Testis (tissue), 2 donors: ENCODE measurements at regions not wholly inside any gene's neighbourhood (a gene's known extent, or its start where the extent isn't known, plus 50 kb on each side); places are given as distances from the start of the nearest gene placed in this dataset.
"Not testable (repeated sequence)": the region's sequence is repeated elsewhere in the genome, so short reads cannot be mapped to it uniquely, and the experiment has no call there.

Experiments
- DNase-seq: peaks from one replicate; pipeline ENCODE4 v3.0.0-alpha.2; 2019
- H3K27ac ChIP-seq, 2 donors: fragments of 200-600 bp; sonication (generic); one replicate each; pipeline ENCODE4 v1.5.1; 2019
- H3K27me3 ChIP-seq: fragments of 200-600 bp; sonication (generic); one replicate; pipeline ENCODE4 v1.5.1; 2019
- H3K36me3 ChIP-seq: fragments of 200-600 bp; sonication (generic); one replicate; pipeline ENCODE4 v1.5.1; 2017; ENCODE audit warnings: low read depth; ENCODE audit errors: missing control alignments
- H3K4me1 ChIP-seq: fragments of 200-600 bp; sonication (generic); one replicate; pipeline ENCODE4 v1.5.1; 2019
- H3K4me3 ChIP-seq, 2 donors: fragments of 200-600 bp; sonication (generic); one replicate each; pipeline ENCODE4 v1.5.1; 2017 to 2019
- H3K9me3 ChIP-seq: fragments of 200-600 bp; sonication (generic); one replicate; pipeline ENCODE4 v1.5.1; 2017
- POLR2A ChIP-seq: fragments of 450-650 bp; IDR thresholded peaks from one replicate; pipeline ENCODE4 v1.6.1; 2017; ENCODE audit warnings: antibody characterized with exemption, mild to moderate bottlenecking, moderate library complexity
- WGBS, 2 donors: methylation state at CpG; one replicate each; pipeline ENCODE4 v1.1.5; 2018; 5-methylcytosine and 5-hydroxymethylcytosine counted together
- intact Hi-C: fragments of 100-400 bp; cut with DNase I; formaldehyde crosslinking; loops from one replicate; pipeline ENCODE4 v1.15.1; 2023; ENCODE audit warnings: low total_unique reads
- TF ChIP-seq, protein P1 (sequence below), 3 experiments: fragments of 450-650 bp in 2 of 3; fragments of 200-600 bp in 1 of 3; sonication (generic) in 1 of 3; IDR thresholded peaks; one replicate each; pipeline ENCODE4 v1.5.1; 2016 to 2019; ENCODE audit warnings: antibody characterized with exemption in 3 of 3, mild to moderate bottlenecking in 2 of 3, moderate library complexity in 1 of 3

- Histone ChIP-seq H3K4me3 (no peak overlapping the region), H3K9me3 (no peaks in the 10 kb centered on the region), H3K27ac (no peak overlapping the region), H3K4me1 (no peaks in the 10 kb centered on the region), H3K27me3 (no peaks in the 10 kb centered on the region), H3K36me3 (no peaks in the 10 kb centered on the region)
- no peak for DNase-seq
- intact Hi-C loops: no loop called here
- TF ChIP-seq POLR2A: no peak
- TF ChIP-seq, protein P1, sequence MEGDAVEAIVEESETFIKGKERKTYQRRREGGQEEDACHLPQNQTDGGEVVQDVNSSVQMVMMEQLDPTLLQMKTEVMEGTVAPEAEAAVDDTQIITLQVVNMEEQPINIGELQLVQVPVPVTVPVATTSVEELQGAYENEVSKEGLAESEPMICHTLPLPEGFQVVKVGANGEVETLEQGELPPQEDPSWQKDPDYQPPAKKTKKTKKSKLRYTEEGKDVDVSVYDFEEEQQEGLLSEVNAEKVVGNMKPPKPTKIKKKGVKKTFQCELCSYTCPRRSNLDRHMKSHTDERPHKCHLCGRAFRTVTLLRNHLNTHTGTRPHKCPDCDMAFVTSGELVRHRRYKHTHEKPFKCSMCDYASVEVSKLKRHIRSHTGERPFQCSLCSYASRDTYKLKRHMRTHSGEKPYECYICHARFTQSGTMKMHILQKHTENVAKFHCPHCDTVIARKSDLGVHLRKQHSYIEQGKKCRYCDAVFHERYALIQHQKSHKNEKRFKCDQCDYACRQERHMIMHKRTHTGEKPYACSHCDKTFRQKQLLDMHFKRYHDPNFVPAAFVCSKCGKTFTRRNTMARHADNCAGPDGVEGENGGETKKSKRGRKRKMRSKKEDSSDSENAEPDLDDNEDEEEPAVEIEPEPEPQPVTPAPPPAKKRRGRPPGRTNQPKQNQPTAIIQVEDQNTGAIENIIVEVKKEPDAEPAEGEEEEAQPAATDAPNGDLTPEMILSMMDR (IDR thresholded peaks at IDR 0.05): no peak
Observed at GRCh38 chr4:160570271-160570670, 1467.4 kb downstream of the RAPGEF2 start.

DNA sequence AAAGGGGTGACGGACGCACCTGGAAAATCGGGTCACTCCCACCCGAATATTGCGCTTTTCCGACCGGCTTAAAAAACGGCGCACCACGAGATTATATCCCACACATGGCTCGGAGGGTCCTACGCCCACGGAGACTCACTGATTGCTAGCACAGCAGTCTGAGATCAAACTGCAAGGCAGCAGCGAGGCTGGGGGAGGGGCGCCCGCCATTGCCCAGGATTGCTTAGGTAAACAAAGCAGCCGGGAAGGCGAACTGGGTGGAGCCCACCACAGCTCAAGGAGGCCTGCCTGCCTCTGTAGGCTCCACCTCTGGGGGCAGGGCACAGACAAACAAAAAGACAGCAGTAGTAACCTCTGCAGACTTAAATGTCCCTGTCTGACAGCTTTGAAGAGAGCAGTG, 1471.4 kb downstream of the RAPGEF2 start:
- H3K4me1 ChIP-seq, H3K9me3 ChIP-seq, H3K36me3 ChIP-seq, H3K27ac ChIP-seq, DNase-seq, H3K27me3 ChIP-seq, intact Hi-C loops, H3K4me3 ChIP-seq: not testable (repeated sequence)
- 86 to 94% methylated on average over 7 to 18 of the region's 18 CpGs for WGBS, 2 donors

DNA sequence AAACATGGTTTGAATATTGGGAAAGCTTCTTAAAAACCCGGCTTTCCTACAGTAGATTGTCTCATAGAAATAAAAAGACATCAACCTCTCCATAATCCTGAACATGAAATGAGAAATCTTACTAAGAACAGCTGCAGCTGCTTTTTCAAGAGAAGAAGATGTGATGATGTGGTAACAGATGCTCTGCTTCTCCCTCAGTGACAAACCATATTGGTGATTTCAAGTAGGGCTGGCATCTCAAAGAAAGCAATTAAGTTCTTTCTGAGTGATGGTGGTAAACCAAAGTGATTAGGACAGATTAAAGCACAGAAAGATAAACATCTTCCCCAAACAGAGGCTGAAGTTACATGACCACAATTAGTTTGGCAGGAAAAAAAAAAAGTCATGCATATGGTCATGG, 1477.7 kb downstream of the RAPGEF2 start:
- DNase-seq: no peak
- Histone ChIP-seq H3K36me3 (no peaks in the 10 kb centered on the region), H3K27me3 (no peaks in the 10 kb centered on the region), H3K9me3 (no peaks in the 10 kb centered on the region), H3K4me1 (no peaks in the 10 kb centered on the region), H3K27ac (no peak overlapping the region), H3K4me3 (no peak overlapping the region)
- TF ChIP-seq POLR2A: no peak
- TF ChIP-seq, protein P1 (IDR thresholded peaks at IDR 0.05): no peak
- intact Hi-C loops: no loop called here
- 81 to 95% methylated on average over 1 of the region's 1 CpG for WGBS, 2 donors

DNA sequence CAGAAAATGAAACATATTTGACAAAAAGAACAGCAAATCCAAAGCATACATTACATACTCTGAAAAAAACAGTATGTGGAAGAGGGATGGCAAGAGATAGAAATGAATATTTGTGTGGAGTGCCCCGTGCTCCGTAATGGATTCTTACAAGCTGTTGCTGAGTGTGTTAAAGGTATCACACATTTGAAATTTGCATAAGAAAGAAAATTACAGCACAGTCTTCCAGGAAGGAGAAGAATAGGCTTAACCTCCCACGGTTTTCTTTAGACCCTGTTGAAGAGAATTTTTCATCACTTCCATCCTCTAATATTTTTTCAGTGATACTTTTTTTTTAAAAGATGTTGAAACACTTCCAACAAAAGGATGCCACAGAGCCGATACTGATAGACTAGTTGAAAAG, 1489.4 kb downstream of the RAPGEF2 start:
- no peaks in the 10 kb centered on the region for H3K4me1 ChIP-seq
- no peaks in the 10 kb centered on the region for H3K9me3 ChIP-seq
- intact Hi-C loops: no loop called here
- 72 to 75% methylated on average over 4 of the region's 4 CpGs for WGBS, 2 donors
- H3K27me3 ChIP-seq: no peaks in the 10 kb centered on the region
- TF ChIP-seq, protein P1 (IDR thresholded peaks at IDR 0.05): no peak
- no peak for TF ChIP-seq POLR2A
- DNase-seq: no peak
- H3K27ac ChIP-seq: no peak overlapping the region
- H3K4me3 ChIP-seq: no peak overlapping the region
- no peaks in the 10 kb centered on the region for H3K36me3 ChIP-seq

GRCh38 chr4:160595646-160596045, 1492.8 kb downstream of the RAPGEF2 start:
- H3K4me1 ChIP-seq: no peaks in the 10 kb centered on the region
- WGBS, 2 donors: 88 to 89% methylated on average over 5 of the region's 5 CpGs
- no peaks in the 10 kb centered on the region for H3K27me3 ChIP-seq
- intact Hi-C loops: no loop called here
- H3K4me3 ChIP-seq: no peak overlapping the region
- no peaks in the 10 kb centered on the region for H3K9me3 ChIP-seq
- no peak for DNase-seq
- H3K36me3 ChIP-seq: no peaks in the 10 kb centered on the region
- no peak for TF ChIP-seq POLR2A
- TF ChIP-seq, protein P1 (IDR thresholded peaks at IDR 0.05): no peak
- H3K27ac ChIP-seq: no peak overlapping the region
